K562 (cell line): ENCODE measurements at regions not wholly inside any gene's neighbourhood (a gene's known extent, or its start where the extent isn't known, plus 50 kb on each side); places are given as distances from the start of the nearest gene placed in this dataset.

Experiments used
- ATAC-seq: fragments of 200-7000 bp; cut with Tn5 transposase; 3 replicates; pipeline ENCODE4 v1.9.1; 2020; ENCODE audit warnings: moderate library complexity
- BruUV-seq: library from RNA; stranded (reverse); fragments of 400-500 nt; replicated peaks from 2 replicates; lab custom pipeline; 2021; lab: Mats Ljungman, UMichigan
- CTCF ChIA-PET: fragments of 300-600 bp; formaldehyde crosslinking; extraction: SDS; loops from one replicate; lab custom pipeline; 2021; ENCODE audit warnings: low intra/inter-chr PET ratio; lab: Yijun Ruan, JAX
- POLR2A ChIA-PET: fragments of 300-600, 350-650 bp; sonication (Branson Sonifier 250); formaldehyde crosslinking; extraction: SDS; loops from one replicate; lab custom pipeline; 2021; ENCODE audit warnings: antibody characterized with exemption, inconsistent platforms; lab: Yijun Ruan, JAX
- DNase-seq, 4 experiments: peaks; one replicate each; pipeline versions ENCODE4 v3.0.0 to v3.0.0-alpha.2; 2011 to 2018; ENCODE audit warnings: low spot score in 3 of 4, mixed read lengths in 3 of 4; ENCODE audit errors: extremely low read depth in 1 of 4
- FAIRE-seq: peaks from 2 replicates; lab custom pipeline; 2011; peaks lifted over from hg19 to GRCh38; lab: Jason Lieb, UNC
- H2AFZ ChIP-seq: 2 replicates; pipeline ENCODE4 v1.6.0; 2011; ENCODE audit warnings: low read depth, low read length, control low read depth, inconsistent platforms
- H3K27ac ChIP-seq: fragments of 200-600 bp; 3 replicates; pipeline ENCODE4 v1.8.0; 2011; ENCODE audit warnings: low read depth, mild to moderate bottlenecking, control low read depth, inconsistent platforms, low read length, moderate library complexity, mixed read lengths; ENCODE audit errors: extremely low read depth
- H3K27me3 ChIP-seq, 2 experiments: fragments of 300-600 bp in 1 of 2; 2 replicates in 1 of 2; 3 replicates in 1 of 2; pipeline versions ENCODE4 v1.6.0 to v1.8.0; 2011; ENCODE audit warnings: inconsistent platforms in 2 of 2, low read length in 2 of 2, mild to moderate bottlenecking in 1 of 2, mixed read lengths in 1 of 2, moderate library complexity in 1 of 2; ENCODE audit not compliant: control insufficient read depth in 2 of 2, insufficient read depth in 2 of 2
- H3K36me3 ChIP-seq: fragments of 300-600 bp; 3 replicates; pipeline ENCODE4 v1.8.0; 2011; ENCODE audit warnings: mild to moderate bottlenecking, low read length, inconsistent platforms; ENCODE audit not compliant: control insufficient read depth, insufficient read depth
- H3K4me1 ChIP-seq, 2 experiments: fragments of 200-600 bp in 1 of 2; replicated peaks in 1 of 2; 2 replicates in 1 of 2; 3 replicates in 1 of 2; pipeline versions ENCODE4 v1.5.1 to v1.8.0; 2011; ENCODE audit warnings: inconsistent platforms in 2 of 2, low read length in 2 of 2, mild to moderate bottlenecking in 1 of 2, mixed read lengths in 1 of 2, moderate library complexity in 1 of 2; ENCODE audit not compliant: control insufficient read depth in 2 of 2, insufficient read depth in 2 of 2
- H3K4me2 ChIP-seq: 2 replicates; pipeline ENCODE4 v1.6.1; 2011; ENCODE audit warnings: low read length, control low read depth, inconsistent platforms, mixed read lengths; ENCODE audit not compliant: insufficient read depth
- H3K4me3 ChIP-seq: fragments of 200-600 bp; sonication (generic), shearing (Covaris generic); 2 replicates; pipeline ENCODE4 v1.5.1; 2016; ENCODE audit warnings: control low read depth, inconsistent platforms
- H3K79me2 ChIP-seq: fragments of 200-600 bp; 3 replicates; pipeline ENCODE4 v1.8.0; 2011; ENCODE audit warnings: low read length, inconsistent platforms; ENCODE audit not compliant: control insufficient read depth, insufficient read depth
- H3K9ac ChIP-seq, 2 experiments: 2 replicates each; pipeline versions ENCODE4 v1.6.0 to v1.6.1; 2011; ENCODE audit warnings: low read depth in 2 of 2, low read length in 2 of 2, control low read depth in 1 of 2, inconsistent platforms in 1 of 2, mild to moderate bottlenecking in 1 of 2, mixed read lengths in 1 of 2; ENCODE audit not compliant: insufficient read depth in 1 of 2
- H3K9me1 ChIP-seq: one replicate; pipeline ENCODE4 v1.6.0; 2011; ENCODE audit warnings: inconsistent platforms, mild to moderate bottlenecking, low read length, moderate library complexity; ENCODE audit not compliant: control insufficient read depth, insufficient read depth
- H3K9me3 ChIP-seq: replicated peaks from 2 replicates; pipeline ENCODE4 v1.5.1; 2011; ENCODE audit warnings: low read depth, low read length, inconsistent platforms; ENCODE audit not compliant: control insufficient read depth, insufficient read depth
- H4K20me1 ChIP-seq: replicated peaks from 2 replicates; pipeline ENCODE4 v1.6.1; 2011; ENCODE audit warnings: low read length, inconsistent platforms, mixed read lengths; ENCODE audit not compliant: control insufficient read depth, insufficient read depth
- BRF1 ChIP-seq: IDR thresholded peaks from 3 replicates; pipeline ENCODE4 v1.6.1; 2011; ENCODE audit warnings: borderline replicate concordance, mild to moderate bottlenecking; ENCODE audit not compliant: insufficient read length; ENCODE audit errors: extremely low read depth
- HLTF ChIP-seq: fragments of 450-650 bp; IDR thresholded peaks from 2 replicates; pipeline ENCODE4 v1.6.1; 2016
- HNRNPL ChIP-seq: fragments of 200-400 bp; formaldehyde crosslinking; IDR thresholded peaks from 2 replicates; pipeline ENCODE4 v1.6.1; 2017; ENCODE audit warnings: low read depth, mild to moderate bottlenecking, low read length
- KLF16 ChIP-seq: IDR thresholded peaks from 2 replicates; pipeline ENCODE4 v1.6.1; 2016; ENCODE audit warnings: antibody characterized with exemption
- NFIX ChIP-seq: fragments of 250-450 bp; sonication (Bioruptor Pico); IDR thresholded peaks from 2 replicates; pipeline ENCODE4 v1.4.0; 2020; ENCODE audit warnings: low read depth, mild to moderate bottlenecking, moderate library complexity
- TCFL5 ChIP-seq: fragments of 250-450 bp; sonication (Bioruptor Pico); conservative IDR thresholded peaks from 2 replicates; pipeline ENCODE4 v1.6.1; 2021; ENCODE audit warnings: mild to moderate bottlenecking, moderate library complexity, matching md5 sums
- ZNF263 ChIP-seq: sonication (generic); formaldehyde crosslinking; IDR thresholded peaks from 2 replicates; pipeline ENCODE4 v1.8.0; 2022; ENCODE audit warnings: mild to moderate bottlenecking, missing genetic modification reagents, borderline replicate concordance
- ZNF76 ChIP-seq: fragments of 250-450 bp; sonication (Bioruptor Pico); IDR thresholded peaks from 2 replicates; pipeline ENCODE4 v1.4.0; 2020; ENCODE audit warnings: mild to moderate bottlenecking, moderate library complexity, borderline replicate concordance
- WGBS: fragments of 100-300 bp; shearing (Covaris generic); methylation state at CpG from one replicate; pipeline ENCODE4 v1.1.6; 2016; ENCODE audit warnings: low coverage, mixed read lengths; ENCODE audit not compliant: insufficient coverage; ENCODE audit errors: missing lambda C conversion rate; 5-methylcytosine and 5-hydroxymethylcytosine counted together
- in situ Hi-C: fragments of 300-500 bp; cut with MboI; formaldehyde crosslinking; loops from 4 replicates; pipeline ENCODE4 v1.15.0; 2018; ENCODE audit warnings: inconsistent platforms, mixed read lengths
- intact Hi-C: fragments of 100-400 bp; cut with micrococcal nuclease; formaldehyde crosslinking; loops from 2 replicates; pipeline ENCODE4 v1.14.2; 2022
- TF ChIP-seq, protein P1 (sequence below): sonication (generic); formaldehyde crosslinking; IDR thresholded peaks from 2 replicates; pipeline ENCODE4 v1.8.0; 2022; ENCODE audit warnings: mild to moderate bottlenecking, missing genetic modification reagents, borderline replicate concordance
- TF ChIP-seq, protein P2 (sequence below): fragments of 250-450 bp; sonication (Bioruptor Pico); IDR thresholded peaks from 2 replicates; pipeline ENCODE4 v1.8.0; 2021; ENCODE audit warnings: borderline replicate concordance, mild to moderate bottlenecking, moderate library complexity; ENCODE audit not compliant: poor library complexity, severe bottlenecking
- TF ChIP-seq, protein P3 (sequence below), 2 experiments: fragments of 450-650 bp; conservative IDR thresholded peaks; 2 replicates each; pipeline ENCODE4 v1.6.1; 2017; ENCODE audit warnings: mild to moderate bottlenecking in 2 of 2, moderate library complexity in 2 of 2

DNA sequence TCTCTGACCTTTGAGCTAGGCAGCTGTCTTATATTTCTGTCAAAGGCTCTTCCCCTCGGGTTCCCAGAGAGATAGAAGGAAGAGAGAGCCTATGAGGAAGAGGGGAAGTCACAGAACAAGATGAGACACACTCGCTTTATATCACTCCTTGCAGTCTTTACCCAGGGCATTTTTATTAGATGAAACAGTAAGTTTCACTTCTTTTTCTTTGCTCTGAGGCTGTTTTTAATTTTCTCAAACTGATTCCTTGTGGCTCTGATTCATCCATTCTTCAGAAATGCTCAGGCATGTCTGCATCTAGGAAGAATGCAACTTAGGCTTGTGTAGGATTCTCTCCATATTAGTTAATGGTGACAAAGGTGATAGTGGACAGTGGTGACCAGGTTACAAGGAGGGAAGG, 132.9 kb upstream of the CHD1 start:
- no peak for FAIRE-seq
- WGBS = 0% methylated on average over 2 of the region's 2 CpGs
- H3K27me3 ChIP-seq = no peaks in the 10 kb centered on the region
- H3K9ac ChIP-seq = no peak overlapping the region
- intact Hi-C loops (loop anchor here (5.0 kb wide), 2 partner anchors 234 to 264 kb away; no protein-coding TSS in a partner anchor), in situ Hi-C loops (no loop called here)
- H3K36me3 ChIP-seq = no peaks in the 10 kb centered on the region
- ChIA-PET CTCF (interaction anchor here (2.0 kb wide), 1 partner anchor 156 kb away, joined by 24 read pairs; no protein-coding TSS in a partner anchor), POLR2A (interaction anchor here (0.6 to 2.2 kb wide), 4 partner anchors 17 to 271 kb away, joined by 3 to 7 read pairs (median 4); no protein-coding TSS in a partner anchor)
- no peaks in the 10 kb centered on the region for H3K9me3 ChIP-seq
- peak; percentile 14; the same call in 1 of the 3 replicates for ATAC-seq
- H3K4me2 ChIP-seq = no peak overlapping the region
- no peaks in the 10 kb centered on the region for H3K4me1 ChIP-seq
- no peak overlapping the region for H3K4me3 ChIP-seq
- no peaks in the 10 kb centered on the region for H3K79me2 ChIP-seq
- DNase-seq = no peak
- no TSS peak for BruUV-seq
- no peak overlapping the region for H3K27ac ChIP-seq
- H4K20me1 ChIP-seq = no peaks in the 10 kb centered on the region
- H2AFZ ChIP-seq = peak overlapping the region; percentile 13; the same call in 1 of the 2 replicates
- no peaks in the 10 kb centered on the region for H3K9me1 ChIP-seq
- TF ChIP-seq HLTF (no peak), TCFL5 (CRISPR knock-in tag) (no peak), NFIX (CRISPR knock-in tag) (no peak), ZNF263 (CRISPR knock-in tag) (no peak)

DNA sequence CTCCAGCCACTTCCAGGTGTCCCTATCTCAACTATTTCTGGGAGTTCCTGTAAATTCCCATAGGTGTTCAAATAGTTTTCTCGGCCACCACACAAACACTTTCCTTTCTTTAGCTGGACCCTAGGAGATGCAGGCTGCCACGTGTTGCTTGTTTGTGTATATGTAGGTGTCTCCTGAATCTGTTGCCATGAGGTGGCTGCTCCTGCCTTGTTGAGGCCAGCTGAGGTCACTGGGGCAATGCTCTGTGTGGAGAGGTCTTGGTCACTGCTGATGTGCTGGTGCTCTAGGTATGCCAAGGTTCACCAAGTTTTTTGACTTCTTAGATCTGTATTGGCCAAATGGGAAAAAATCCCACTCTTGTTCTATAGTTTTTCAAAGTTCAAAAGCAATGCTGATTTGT, 132.5 kb upstream of the CHD1 start:
- H2AFZ ChIP-seq = peak overlapping the region; percentile 13; the same call in 1 of the 2 replicates
- TF ChIP-seq, protein P1, sequence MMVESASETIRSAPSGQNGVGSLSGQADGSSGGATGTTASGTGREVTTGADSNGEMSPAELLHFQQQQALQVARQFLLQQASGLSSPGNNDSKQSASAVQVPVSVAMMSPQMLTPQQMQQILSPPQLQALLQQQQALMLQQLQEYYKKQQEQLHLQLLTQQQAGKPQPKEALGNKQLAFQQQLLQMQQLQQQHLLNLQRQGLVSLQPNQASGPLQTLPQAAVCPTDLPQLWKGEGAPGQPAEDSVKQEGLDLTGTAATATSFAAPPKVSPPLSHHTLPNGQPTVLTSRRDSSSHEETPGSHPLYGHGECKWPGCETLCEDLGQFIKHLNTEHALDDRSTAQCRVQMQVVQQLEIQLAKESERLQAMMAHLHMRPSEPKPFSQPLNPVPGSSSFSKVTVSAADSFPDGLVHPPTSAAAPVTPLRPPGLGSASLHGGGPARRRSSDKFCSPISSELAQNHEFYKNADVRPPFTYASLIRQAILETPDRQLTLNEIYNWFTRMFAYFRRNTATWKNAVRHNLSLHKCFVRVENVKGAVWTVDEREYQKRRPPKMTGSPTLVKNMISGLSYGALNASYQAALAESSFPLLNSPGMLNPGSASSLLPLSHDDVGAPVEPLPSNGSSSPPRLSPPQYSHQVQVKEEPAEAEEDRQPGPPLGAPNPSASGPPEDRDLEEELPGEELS (CRISPR knock-in tag) = no peak
- no peak for TF ChIP-seq KLF16
- no peak for TF ChIP-seq BRF1
- TF ChIP-seq HNRNPL = no peak
- TF ChIP-seq, protein P2, sequence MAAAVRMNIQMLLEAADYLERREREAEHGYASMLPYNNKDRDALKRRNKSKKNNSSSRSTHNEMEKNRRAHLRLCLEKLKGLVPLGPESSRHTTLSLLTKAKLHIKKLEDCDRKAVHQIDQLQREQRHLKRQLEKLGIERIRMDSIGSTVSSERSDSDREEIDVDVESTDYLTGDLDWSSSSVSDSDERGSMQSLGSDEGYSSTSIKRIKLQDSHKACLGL (CRISPR knock-in tag) = no peak
- no peak for TF ChIP-seq ZNF76 (CRISPR knock-in tag)
- TF ChIP-seq, protein P3, sequence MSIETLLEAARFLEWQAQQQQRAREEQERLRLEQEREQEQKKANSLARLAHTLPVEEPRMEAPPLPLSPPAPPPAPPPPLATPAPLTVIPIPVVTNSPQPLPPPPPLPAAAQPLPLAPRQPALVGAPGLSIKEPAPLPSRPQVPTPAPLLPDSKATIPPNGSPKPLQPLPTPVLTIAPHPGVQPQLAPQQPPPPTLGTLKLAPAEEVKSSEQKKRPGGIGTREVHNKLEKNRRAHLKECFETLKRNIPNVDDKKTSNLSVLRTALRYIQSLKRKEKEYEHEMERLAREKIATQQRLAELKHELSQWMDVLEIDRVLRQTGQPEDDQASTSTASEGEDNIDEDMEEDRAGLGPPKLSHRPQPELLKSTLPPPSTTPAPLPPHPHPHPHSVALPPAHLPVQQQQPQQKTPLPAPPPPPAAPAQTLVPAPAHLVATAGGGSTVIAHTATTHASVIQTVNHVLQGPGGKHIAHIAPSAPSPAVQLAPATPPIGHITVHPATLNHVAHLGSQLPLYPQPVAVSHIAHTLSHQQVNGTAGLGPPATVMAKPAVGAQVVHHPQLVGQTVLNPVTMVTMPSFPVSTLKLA (conservative IDR thresholded peaks at IDR 0.05) = no peak

More for the DNA sequence above, 132.5 kb upstream of the CHD1 start:
- in situ Hi-C loops (no loop called here), intact Hi-C loops (loop anchor here (5.0 kb wide), 2 partner anchors 234 to 264 kb away; no protein-coding TSS in a partner anchor)
- H3K27me3 ChIP-seq = no peaks in the 10 kb centered on the region
- H3K36me3 ChIP-seq = no peaks in the 10 kb centered on the region
- FAIRE-seq (no peak), DNase-seq (no peak), ATAC-seq (peak; percentile 46; the same call in 2 of the 3 replicates)
- no TSS peak for BruUV-seq
- H4K20me1 ChIP-seq = no peaks in the 10 kb centered on the region
- no peak overlapping the region for H3K4me2 ChIP-seq
- H3K79me2 ChIP-seq = no peaks in the 10 kb centered on the region
- no peaks in the 10 kb centered on the region for H3K4me1 ChIP-seq
- H3K9me3 ChIP-seq = no peaks in the 10 kb centered on the region
- H3K9me1 ChIP-seq = no peaks in the 10 kb centered on the region
- CTCF ChIA-PET = interaction anchor here (2.0 kb wide), 1 partner anchor 155 kb away, joined by 24 read pairs; no protein-coding TSS in a partner anchor
- POLR2A ChIA-PET = interaction anchor here (0.6 to 2.2 kb wide), 5 partner anchors 17 to 270 kb away, joined by 3 to 7 read pairs (median 4); no protein-coding TSS in a partner anchor
- no peak overlapping the region for H3K9ac ChIP-seq
- no peak overlapping the region for H3K4me3 ChIP-seq
- WGBS = 3% methylated on average over 2 of the region's 2 CpGs
- H3K27ac ChIP-seq = no peak overlapping the region
